ENCODE measurements at regions not wholly inside any gene's neighbourhood (a gene's known extent, or its start where the extent isn't known, plus 50 kb on each side); places are given as distances from the start of the nearest gene placed in this dataset.

GRCh38 chr17:65455154-65455971 is 106.1 kb downstream of the AXIN2 start:
- H3K4me2 ChIP-seq (ENCODE audit: low read depth, low read length) = no peak overlapping the region
- TF ChIP-seq EZH2phosphoT487 (IDR thresholded peaks at IDR 0.05; ENCODE audit: low read length) = no peak
- TF ChIP-seq CTCF (IDR thresholded peaks at IDR 0.05; ENCODE audit: low read length) = no peak
- TF ChIP-seq EZH2 (optimal IDR thresholded peaks at IDR 0.05; ENCODE audit: low read depth, low read length) = no peak
- no peaks in the 10 kb centered on the region for H3K79me2 ChIP-seq (ENCODE audit: low read length)
- H3K4me1 ChIP-seq (ENCODE audit: low read length) = no peaks in the 10 kb centered on the region
- H3K9ac ChIP-seq (ENCODE audit: low read length) = no peak overlapping the region
- H4K20me1 ChIP-seq (ENCODE audit: insufficient read depth, low read length) = no peaks in the 10 kb centered on the region
- no peak overlapping the region for H3K27ac ChIP-seq (ENCODE audit: low read length)
- no peaks in the 10 kb centered on the region for H3K9me3 ChIP-seq (replicated peaks; ENCODE audit: insufficient read depth, low read length)
- no peaks in the 10 kb centered on the region for H3K9me2 ChIP-seq (replicated peaks; ENCODE audit: insufficient read depth, low read length)
- no peaks in the 10 kb centered on the region for H3F3A ChIP-seq (ENCODE audit: insufficient read depth, low read length)
- DNase-seq = no peak
- H3K27me3 ChIP-seq (replicated peaks; ENCODE audit: insufficient read depth, low read length) = no peaks in the 10 kb centered on the region
- H3K4me3 ChIP-seq (ENCODE audit: low read length) = no peak overlapping the region
- no peaks in the 10 kb centered on the region for H3K36me3 ChIP-seq (replicated peaks; ENCODE audit: insufficient read depth, low read length)
- no peak overlapping the region for H2AFZ ChIP-seq (ENCODE audit: low read length)

GRCh38 chr17:65453204-65453931 is 108.1 kb downstream of the AXIN2 start:
- no peak overlapping the region for H3K27ac ChIP-seq (ENCODE audit: low read length)
- H2AFZ ChIP-seq (ENCODE audit: low read length) = no peak overlapping the region
- no peaks in the 10 kb centered on the region for H3F3A ChIP-seq (ENCODE audit: insufficient read depth, low read length)
- no peaks in the 10 kb centered on the region for H3K36me3 ChIP-seq (replicated peaks; ENCODE audit: insufficient read depth, low read length)
- H3K27me3 ChIP-seq (replicated peaks; ENCODE audit: insufficient read depth, low read length) = no peaks in the 10 kb centered on the region
- no peak for DNase-seq
- H3K4me1 ChIP-seq (ENCODE audit: low read length) = no peaks in the 10 kb centered on the region
- no peaks in the 10 kb centered on the region for H3K9me2 ChIP-seq (replicated peaks; ENCODE audit: insufficient read depth, low read length)
- no peaks in the 10 kb centered on the region for H3K9me3 ChIP-seq (replicated peaks; ENCODE audit: insufficient read depth, low read length)
- H3K4me3 ChIP-seq (ENCODE audit: low read length) = no peak overlapping the region
- H3K4me2 ChIP-seq (ENCODE audit: low read depth, low read length) = no peak overlapping the region
- H3K79me2 ChIP-seq (ENCODE audit: low read length) = no peaks in the 10 kb centered on the region
- H3K9ac ChIP-seq (ENCODE audit: low read length) = no peak overlapping the region
- H4K20me1 ChIP-seq (ENCODE audit: insufficient read depth, low read length) = no peaks in the 10 kb centered on the region
- TF ChIP-seq EZH2phosphoT487 (IDR thresholded peaks at IDR 0.05; ENCODE audit: low read length) (no peak), EZH2 (optimal IDR thresholded peaks at IDR 0.05; ENCODE audit: low read depth, low read length) (no peak), CTCF (IDR thresholded peaks at IDR 0.05; ENCODE audit: low read length) (no peak)

GRCh38 chr17:65449495-65449894 is 112.0 kb downstream of the AXIN2 start:
- H4K20me1 ChIP-seq (ENCODE audit: insufficient read depth, low read length) = no peaks in the 10 kb centered on the region
- no peaks in the 10 kb centered on the region for H3K9me3 ChIP-seq (replicated peaks; ENCODE audit: insufficient read depth, low read length)
- TF ChIP-seq EZH2phosphoT487 (IDR thresholded peaks at IDR 0.05; ENCODE audit: low read length) (no peak), EZH2 (optimal IDR thresholded peaks at IDR 0.05; ENCODE audit: low read depth, low read length) (no peak), CTCF (IDR thresholded peaks at IDR 0.05; ENCODE audit: low read length) (no peak)
- H3K27ac ChIP-seq (ENCODE audit: low read length) = no peak overlapping the region
- no peaks in the 10 kb centered on the region for H3K9me2 ChIP-seq (replicated peaks; ENCODE audit: insufficient read depth, low read length)
- H3K79me2 ChIP-seq (ENCODE audit: low read length) = no peaks in the 10 kb centered on the region
- no peak overlapping the region for H3K4me2 ChIP-seq (ENCODE audit: low read depth, low read length)
- H3K9ac ChIP-seq (ENCODE audit: low read length) = no peak overlapping the region
- no peak for DNase-seq
- H3K4me1 ChIP-seq (ENCODE audit: low read length) = no peaks in the 10 kb centered on the region
- H3K27me3 ChIP-seq (replicated peaks; ENCODE audit: insufficient read depth, low read length) = no peaks in the 10 kb centered on the region
- no peaks in the 10 kb centered on the region for H3F3A ChIP-seq (ENCODE audit: insufficient read depth, low read length)
- H2AFZ ChIP-seq (ENCODE audit: low read length) = no peak overlapping the region
- no peak overlapping the region for H3K4me3 ChIP-seq (ENCODE audit: low read length)
- H3K36me3 ChIP-seq (replicated peaks; ENCODE audit: insufficient read depth, low read length) = no peaks in the 10 kb centered on the region
